ENCODE measurements at regions not wholly inside any gene's neighbourhood (a gene's known extent, or its start where the extent isn't known, plus 50 kb on each side); places are given as distances from the start of the nearest gene placed in this dataset.

- no peak for TF ChIP-seq CTCF (IDR thresholded peaks at IDR 0.05)
- Histone ChIP-seq H3K27ac (no peak overlapping the region), H3K9ac (no peak overlapping the region), H3K36me3 (ENCODE audit: control insufficient read depth, insufficient read depth, low read length) (no peaks in the 10 kb centered on the region), H3K4me2 (ENCODE audit: low read length) (no peak overlapping the region), H3K9me3 (ENCODE audit: control insufficient read depth, low read length) (no peaks in the 10 kb centered on the region), H3K4me3 (ENCODE audit: low read depth, low read length) (no peak overlapping the region), H3K4me1 (peaks cover 4% of the 10 kb centered on the region), H3K27me3 (ENCODE audit: control insufficient read depth, insufficient read depth, low read length) (no peaks in the 10 kb centered on the region), H3K79me2 (no peaks in the 10 kb centered on the region), H2AFZ (no peak overlapping the region)
These were observed 58.6 kb downstream of the TMEM17 start for GRCh38 chr2:62447411-62447810.

GRCh38 chr2:62446491-62446890 is 59.5 kb downstream of the TMEM17 start:
- Histone ChIP-seq H3K27ac (no peak overlapping the region), H3K9me3 (ENCODE audit: control insufficient read depth, low read length) (no peaks in the 10 kb centered on the region), H3K4me2 (ENCODE audit: low read length) (no peak overlapping the region), H3K79me2 (no peaks in the 10 kb centered on the region), H3K27me3 (ENCODE audit: control insufficient read depth, insufficient read depth, low read length) (no peaks in the 10 kb centered on the region), H3K4me3 (ENCODE audit: low read depth, low read length) (no peak overlapping the region), H3K4me1 (peaks cover 4% of the 10 kb centered on the region), H3K9ac (no peak overlapping the region), H3K36me3 (ENCODE audit: control insufficient read depth, insufficient read depth, low read length) (no peaks in the 10 kb centered on the region), H2AFZ (no peak overlapping the region)
- TF ChIP-seq CTCF (IDR thresholded peaks at IDR 0.05): no peak

GRCh38 chr2:62443886-62444285 is 62.1 kb downstream of the TMEM17 start:
- H3K36me3 ChIP-seq (ENCODE audit: control insufficient read depth, insufficient read depth, low read length): no peaks in the 10 kb centered on the region
- no peak overlapping the region for H3K27ac ChIP-seq
- no peaks in the 10 kb centered on the region for H3K79me2 ChIP-seq
- H3K9me3 ChIP-seq (ENCODE audit: control insufficient read depth, low read length): no peaks in the 10 kb centered on the region
- no peaks in the 10 kb centered on the region for H3K27me3 ChIP-seq (ENCODE audit: control insufficient read depth, insufficient read depth, low read length)
- H2AFZ ChIP-seq: no peak overlapping the region
- H3K4me3 ChIP-seq (ENCODE audit: low read depth, low read length): no peak overlapping the region
- no peak for TF ChIP-seq CTCF (IDR thresholded peaks at IDR 0.05)
- no peaks in the 10 kb centered on the region for H3K4me1 ChIP-seq
- H3K4me2 ChIP-seq (ENCODE audit: low read length): no peak overlapping the region
- H3K9ac ChIP-seq: no peak overlapping the region

GRCh38 chr2:62443471-62443870 is 62.5 kb downstream of the TMEM17 start:
- no peaks in the 10 kb centered on the region for H3K79me2 ChIP-seq
- no peak overlapping the region for H3K9ac ChIP-seq
- H3K9me3 ChIP-seq (ENCODE audit: control insufficient read depth, low read length): no peaks in the 10 kb centered on the region
- H2AFZ ChIP-seq: no peak overlapping the region
- no peak overlapping the region for H3K4me3 ChIP-seq (ENCODE audit: low read depth, low read length)
- no peak for TF ChIP-seq CTCF (IDR thresholded peaks at IDR 0.05)
- H3K4me2 ChIP-seq (ENCODE audit: low read length): no peak overlapping the region
- no peaks in the 10 kb centered on the region for H3K36me3 ChIP-seq (ENCODE audit: control insufficient read depth, insufficient read depth, low read length)
- no peaks in the 10 kb centered on the region for H3K4me1 ChIP-seq
- H3K27me3 ChIP-seq (ENCODE audit: control insufficient read depth, insufficient read depth, low read length): no peaks in the 10 kb centered on the region
- no peak overlapping the region for H3K27ac ChIP-seq

GRCh38 chr2:62441824-62442223 is 64.2 kb downstream of the TMEM17 start:
- Histone ChIP-seq H2AFZ (no peak overlapping the region), H3K79me2 (no peaks in the 10 kb centered on the region), H3K27me3 (ENCODE audit: control insufficient read depth, insufficient read depth, low read length) (no peaks in the 10 kb centered on the region), H3K4me2 (ENCODE audit: low read length) (no peak overlapping the region), H3K4me3 (ENCODE audit: low read depth, low read length) (no peak overlapping the region), H3K36me3 (ENCODE audit: control insufficient read depth, insufficient read depth, low read length) (no peaks in the 10 kb centered on the region), H3K9me3 (ENCODE audit: control insufficient read depth, low read length) (no peaks in the 10 kb centered on the region), H3K4me1 (no peaks in the 10 kb centered on the region), H3K27ac (no peak overlapping the region), H3K9ac (no peak overlapping the region)
- no peak for TF ChIP-seq CTCF (IDR thresholded peaks at IDR 0.05)
